ENCODE measurements at regions not wholly inside any gene's neighbourhood (a gene's known extent, or its start where the extent isn't known, plus 50 kb on each side); places are given as distances from the start of the nearest gene placed in this dataset.

DNA sequence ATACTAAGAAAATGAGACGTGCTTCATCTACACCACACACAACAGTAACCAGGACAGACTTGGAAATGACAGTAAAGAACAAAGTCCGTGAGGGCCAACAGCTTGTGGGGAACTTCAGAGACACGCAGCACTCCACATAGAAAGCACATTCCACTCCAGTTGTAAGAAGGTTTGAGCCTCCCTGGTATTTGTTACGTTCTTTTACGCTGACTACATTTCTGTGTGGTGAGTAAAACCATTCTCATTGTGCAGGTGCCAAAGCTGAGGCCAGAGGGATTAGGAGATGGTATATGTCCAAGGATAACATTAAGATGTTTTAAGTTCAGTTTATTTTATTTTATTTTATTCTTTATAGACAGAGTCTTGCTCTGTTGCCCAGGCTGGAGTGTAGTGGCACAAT is 1189.9 kb downstream of the UQCRFS1 start:
- TF ChIP-seq, protein P1, sequence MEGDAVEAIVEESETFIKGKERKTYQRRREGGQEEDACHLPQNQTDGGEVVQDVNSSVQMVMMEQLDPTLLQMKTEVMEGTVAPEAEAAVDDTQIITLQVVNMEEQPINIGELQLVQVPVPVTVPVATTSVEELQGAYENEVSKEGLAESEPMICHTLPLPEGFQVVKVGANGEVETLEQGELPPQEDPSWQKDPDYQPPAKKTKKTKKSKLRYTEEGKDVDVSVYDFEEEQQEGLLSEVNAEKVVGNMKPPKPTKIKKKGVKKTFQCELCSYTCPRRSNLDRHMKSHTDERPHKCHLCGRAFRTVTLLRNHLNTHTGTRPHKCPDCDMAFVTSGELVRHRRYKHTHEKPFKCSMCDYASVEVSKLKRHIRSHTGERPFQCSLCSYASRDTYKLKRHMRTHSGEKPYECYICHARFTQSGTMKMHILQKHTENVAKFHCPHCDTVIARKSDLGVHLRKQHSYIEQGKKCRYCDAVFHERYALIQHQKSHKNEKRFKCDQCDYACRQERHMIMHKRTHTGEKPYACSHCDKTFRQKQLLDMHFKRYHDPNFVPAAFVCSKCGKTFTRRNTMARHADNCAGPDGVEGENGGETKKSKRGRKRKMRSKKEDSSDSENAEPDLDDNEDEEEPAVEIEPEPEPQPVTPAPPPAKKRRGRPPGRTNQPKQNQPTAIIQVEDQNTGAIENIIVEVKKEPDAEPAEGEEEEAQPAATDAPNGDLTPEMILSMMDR (IDR thresholded peaks at IDR 0.05; ENCODE audit: low read depth, low read length), result no peak
- peak; percentile 4 to 35 for DNase-seq (ENCODE audit: low read depth in 2 of 2)
- H3K4me3 ChIP-seq (replicated peaks in 1 of 2; ENCODE audit: low read depth in 2 of 2, low read length in 2 of 2), result no peak overlapping the region

DNA sequence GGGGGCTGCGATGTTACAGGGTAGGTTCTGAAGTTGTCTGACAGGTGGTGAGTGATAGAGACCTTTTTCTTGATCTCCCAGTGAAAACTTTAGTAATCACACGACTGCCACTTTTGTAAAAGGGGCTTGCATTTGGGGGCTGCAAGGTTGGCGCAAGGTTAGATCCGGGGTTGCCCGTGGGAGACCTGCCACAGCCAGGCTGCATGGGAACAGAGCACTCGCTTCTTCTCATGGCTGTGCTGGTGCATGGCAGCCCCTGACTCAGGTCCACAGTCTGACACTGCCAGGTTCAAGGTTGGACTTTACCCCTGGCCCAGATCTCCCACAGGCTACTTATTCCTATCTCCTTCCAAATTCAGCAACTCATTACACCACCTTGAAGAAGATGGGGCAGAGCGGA is 1190.4 kb downstream of the UQCRFS1 start:
- H3K4me3 ChIP-seq (replicated peaks in 1 of 2; ENCODE audit: low read depth in 2 of 2, low read length in 2 of 2), result no peak overlapping the region
- TF ChIP-seq, protein P1 (IDR thresholded peaks at IDR 0.05; ENCODE audit: low read depth, low read length), result no peak
- DNase-seq (ENCODE audit: low read depth in 2 of 2), result no peak

DNA sequence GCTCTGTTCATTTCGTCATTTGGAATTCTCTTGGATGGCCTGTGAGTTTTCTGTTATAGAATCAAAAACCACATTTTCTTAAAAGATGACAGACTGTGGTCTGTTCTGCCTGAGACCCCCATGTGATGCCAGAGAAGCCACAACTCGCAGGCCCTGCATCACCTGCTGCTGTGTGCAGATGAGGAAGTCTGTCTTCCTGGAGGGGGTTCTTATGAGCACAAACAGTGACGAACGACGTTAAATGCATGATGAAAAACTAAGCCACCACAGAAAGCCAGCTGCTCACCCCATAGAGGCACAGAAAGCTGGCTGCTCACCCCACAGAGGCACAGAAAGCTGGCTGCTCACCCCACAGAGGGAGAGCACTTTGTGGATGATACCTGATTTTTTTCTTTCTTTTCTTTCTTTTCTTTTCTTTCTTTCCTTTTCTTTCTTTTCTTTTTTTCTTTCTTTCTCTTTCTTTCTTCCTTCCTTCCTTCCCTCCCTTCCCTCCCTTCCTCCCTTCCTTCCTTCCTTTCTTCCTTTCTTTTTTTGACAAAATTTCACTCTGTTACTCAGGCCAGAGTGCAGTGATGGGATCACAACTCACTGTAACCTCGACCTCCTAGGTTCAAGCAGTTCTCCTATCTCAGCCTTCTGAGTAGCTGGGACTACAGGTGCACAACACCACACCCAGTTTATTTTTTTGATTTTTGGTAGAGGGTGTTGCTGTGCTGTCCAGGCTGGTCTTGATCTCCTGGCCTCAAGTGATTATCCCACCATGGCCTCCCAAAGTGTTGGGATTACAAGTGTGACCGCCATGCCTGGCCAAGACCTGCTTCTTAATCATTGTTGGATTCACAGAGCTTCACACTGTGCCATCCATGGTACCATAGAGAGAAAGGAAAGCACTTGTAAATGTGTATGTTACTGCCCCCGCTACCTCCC is 1191.4 kb downstream of the UQCRFS1 start:
- TF ChIP-seq, protein P1 (IDR thresholded peaks at IDR 0.05; ENCODE audit: low read depth, low read length), result no peak
- H3K4me3 ChIP-seq (replicated peaks in 1 of 2; ENCODE audit: low read depth in 2 of 2, low read length in 2 of 2), result no peak overlapping the region
- no peak for DNase-seq (ENCODE audit: low read depth in 2 of 2)

DNA sequence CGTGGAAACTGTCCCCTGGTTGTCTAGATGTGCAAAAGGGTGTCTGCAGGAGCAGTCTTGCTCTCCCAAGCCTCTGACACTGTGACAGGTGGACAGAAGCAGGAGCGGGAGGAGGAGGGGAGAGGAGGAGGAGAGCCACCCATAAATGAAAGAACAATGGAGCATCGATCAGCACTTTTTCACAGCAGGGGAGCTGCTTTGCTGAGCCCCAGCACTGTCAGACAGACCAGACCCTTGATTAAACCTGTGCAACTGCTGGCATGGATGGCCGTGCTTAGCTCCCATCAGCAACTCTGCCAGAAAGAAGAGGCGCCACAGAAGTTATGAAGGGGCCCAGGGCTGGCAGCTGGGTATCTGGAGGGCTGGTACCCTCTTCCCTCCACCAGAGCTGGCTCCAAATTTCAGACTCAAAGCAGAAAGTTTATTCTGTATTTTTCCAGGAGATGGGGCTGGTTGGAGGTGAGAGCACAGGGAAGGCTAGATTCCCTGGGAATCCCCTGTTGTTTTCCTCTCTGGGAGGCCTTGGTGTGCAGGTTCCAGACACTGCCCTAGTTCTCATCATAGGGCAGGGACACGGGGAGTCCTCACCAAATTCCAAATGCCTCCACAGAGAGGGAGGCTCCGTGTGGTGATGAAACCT is 1192.2 kb downstream of the UQCRFS1 start:
- no peak overlapping the region for H3K4me3 ChIP-seq (replicated peaks in 1 of 2; ENCODE audit: low read depth in 2 of 2, low read length in 2 of 2)
- TF ChIP-seq, protein P1 (IDR thresholded peaks at IDR 0.05; ENCODE audit: low read depth, low read length), result no peak
- no peak for DNase-seq (ENCODE audit: low read depth in 2 of 2)

DNA sequence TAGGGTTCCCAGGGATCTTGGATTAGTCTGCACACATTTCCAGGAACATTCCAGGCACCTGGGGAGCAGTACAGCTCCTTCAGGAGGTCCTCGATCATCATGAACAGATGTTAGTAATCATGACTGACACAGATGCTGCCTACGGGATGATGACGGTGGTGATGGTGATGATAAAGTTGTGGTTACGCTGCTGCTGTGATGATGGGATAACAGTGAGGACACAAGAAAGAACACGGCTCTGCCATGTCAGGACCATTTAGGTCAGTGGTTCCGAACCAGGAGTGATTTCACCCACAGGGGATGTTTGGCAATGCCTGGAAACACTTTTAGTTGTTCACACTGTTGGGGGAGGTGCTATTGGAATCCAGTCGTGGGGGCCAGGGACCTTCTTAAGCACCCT is 1193.0 kb downstream of the UQCRFS1 start:
- TF ChIP-seq, protein P1 (IDR thresholded peaks at IDR 0.05; ENCODE audit: low read depth, low read length), result no peak
- DNase-seq (ENCODE audit: low read depth in 2 of 2), result no peak
- no peak overlapping the region for H3K4me3 ChIP-seq (replicated peaks in 1 of 2; ENCODE audit: low read depth in 2 of 2, low read length in 2 of 2)

DNA sequence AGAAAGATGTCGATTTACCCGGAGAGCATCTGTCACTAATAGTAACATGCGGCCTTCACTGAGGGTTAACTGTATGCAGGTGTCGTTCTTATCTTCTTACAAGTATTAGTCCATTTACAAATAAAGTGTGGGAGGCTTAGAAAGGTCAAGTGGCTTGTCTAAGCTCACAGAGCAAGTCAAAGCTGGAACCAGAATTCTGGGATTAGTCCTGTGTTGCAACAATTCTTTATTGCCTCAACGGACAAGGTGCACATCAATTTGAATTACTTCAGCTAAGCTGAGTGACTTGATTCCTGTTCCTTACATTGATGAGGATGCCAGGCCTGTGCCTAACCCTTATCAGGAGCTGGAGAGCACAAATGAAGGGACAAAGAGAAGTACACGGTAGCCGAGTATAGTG is 1193.6 kb downstream of the UQCRFS1 start:
- no peak for DNase-seq (ENCODE audit: low read depth in 2 of 2)
- TF ChIP-seq, protein P1 (IDR thresholded peaks at IDR 0.05; ENCODE audit: low read depth, low read length), result no peak
- no peak overlapping the region for H3K4me3 ChIP-seq (replicated peaks in 1 of 2; ENCODE audit: low read depth in 2 of 2, low read length in 2 of 2)

Measured in cardiac fibroblast (primary cell).